OCI-LY7 (cell line): ENCODE measurements at regions not wholly inside any gene's neighbourhood (a gene's known extent, or its start where the extent isn't known, plus 50 kb on each side); places are given as distances from the start of the nearest gene placed in this dataset.

Experiments used
- BruUV-seq: library from RNA; stranded (reverse); fragments of 400-500 nt; replicated peaks from 2 replicates; lab custom pipeline; 2021; lab: Mats Ljungman, UMichigan
- CTCF ChIA-PET: fragments of 300-600 bp; sonication (Branson Sonifier 250); formaldehyde crosslinking; loops from one replicate; lab custom pipeline; 2022; ENCODE audit warnings: antibody characterized with exemption; ENCODE audit not compliant: unreplicated experiment; lab: Charles Lee
- POLR2A ChIA-PET: fragments of 300-600 bp; sonication (Branson Sonifier 250); formaldehyde crosslinking; loops from one replicate; lab custom pipeline; 2022; ENCODE audit warnings: antibody characterized with exemption; lab: Charles Lee
- DNase-seq: peaks from one replicate; pipeline ENCODE4 v3.0.0-alpha.2; 2015; ENCODE audit warnings: low spot score
- H2AFZ ChIP-seq: fragments of 200-600 bp; sonication (generic), shearing (Covaris generic); 2 replicates; pipeline ENCODE4 v1.6.1; 2014; ENCODE audit warnings: mild to moderate bottlenecking, antibody characterized with exemption, low read length, moderate library complexity
- H3K27ac ChIP-seq: fragments of 200-600 bp; sonication (generic); 2 replicates; pipeline ENCODE4 v1.5.1; 2014; ENCODE audit warnings: mixed run types, low read depth, mild to moderate bottlenecking, moderate library complexity, low read length, inconsistent platforms; ENCODE audit not compliant: poor library complexity, severe bottlenecking
- H3K36me3 ChIP-seq: fragments of 200-600 bp; sonication (generic); 2 replicates; pipeline ENCODE4 v1.6.1; 2014; ENCODE audit warnings: mild to moderate bottlenecking, antibody characterized with exemption, low read length, moderate library complexity, mixed read lengths; ENCODE audit not compliant: insufficient read depth
- H3K4me1 ChIP-seq: fragments of 200-600 bp; sonication (generic); 2 replicates; pipeline ENCODE4 v1.5.1; 2014; ENCODE audit warnings: mild to moderate bottlenecking, low read length; ENCODE audit not compliant: insufficient read depth, poor library complexity, severe bottlenecking
- H3K4me2 ChIP-seq: fragments of 200-600 bp; sonication (generic); 2 replicates; pipeline ENCODE4 v1.6.1; 2014; ENCODE audit warnings: mild to moderate bottlenecking, low read length
- H3K4me3 ChIP-seq: fragments of 200-600 bp; sonication (generic); 2 replicates; pipeline ENCODE4 v1.5.1; 2014; ENCODE audit warnings: mild to moderate bottlenecking, low read depth, low read length; ENCODE audit not compliant: poor library complexity, severe bottlenecking
- H3K79me2 ChIP-seq: fragments of 200-600 bp; sonication (generic); 2 replicates; pipeline ENCODE4 v1.6.1; 2016; ENCODE audit warnings: low read depth, mild to moderate bottlenecking, low read length, moderate library complexity, mixed read lengths; ENCODE audit not compliant: insufficient read depth
- H3K9me2 ChIP-seq: fragments of 200-600 bp; sonication (generic); 2 replicates; pipeline ENCODE4 v1.6.1; 2016; ENCODE audit warnings: mild to moderate bottlenecking, low read length, mixed read lengths; ENCODE audit not compliant: insufficient read depth
- H3K9me3 ChIP-seq: fragments of 200-600 bp; sonication (generic); 2 replicates; pipeline ENCODE4 v1.6.1; 2014; ENCODE audit warnings: mild to moderate bottlenecking, mixed run types, low read length, mixed read lengths
- H4K20me1 ChIP-seq: fragments of 200-600 bp; sonication (generic); 2 replicates; pipeline ENCODE4 v1.6.1; 2014; ENCODE audit warnings: mild to moderate bottlenecking, antibody characterized with exemption, low read length, moderate library complexity, mixed read lengths; ENCODE audit not compliant: insufficient read depth
- CTCF ChIP-seq: fragments of 200-600 bp; sonication (generic); conservative IDR thresholded peaks from 2 replicates; pipeline ENCODE4 v1.5.1; 2014; ENCODE audit warnings: mild to moderate bottlenecking, antibody characterized with exemption, low read length, moderate library complexity, mixed read lengths
- EZH2phosphoT487 ChIP-seq: fragments of 200-600 bp; sonication (generic); IDR thresholded peaks from 2 replicates; pipeline ENCODE4 v1.6.1; 2018; ENCODE audit warnings: low read depth, borderline replicate concordance, mild to moderate bottlenecking, mixed run types, antibody characterized with exemption, low read length, moderate library complexity, mixed read lengths
- intact Hi-C: fragments of 100-400 bp; cut with micrococcal nuclease; formaldehyde crosslinking; loops from one replicate; pipeline ENCODE4 v1.10.0; 2022; ENCODE audit not compliant: unreplicated experiment

DNA sequence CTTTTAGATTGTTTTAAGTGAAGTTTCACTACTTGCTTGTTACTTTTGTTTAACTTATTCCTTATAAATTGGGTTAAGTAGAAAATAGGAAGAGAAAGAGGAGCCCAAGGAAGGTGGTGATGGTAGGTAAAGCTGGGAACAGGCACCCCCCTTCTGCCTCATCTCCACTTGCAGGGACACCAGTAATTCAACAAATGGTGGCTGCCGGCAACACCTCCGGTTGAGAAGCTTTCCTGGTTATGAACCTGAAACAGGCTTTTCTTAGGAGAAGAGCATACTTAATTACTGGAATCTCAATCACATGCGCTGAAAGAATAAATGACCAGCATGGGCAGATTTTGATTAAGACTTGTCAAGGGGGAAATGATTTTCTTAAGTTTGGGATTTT, 158.9 kb upstream of the ZNF217 start:
- no TSS peak for BruUV-seq
- intact Hi-C loops, result loop anchor here (5.0 kb wide), 3 partner anchors 75 to 170 kb away; no protein-coding TSS in a partner anchor
- Histone ChIP-seq H4K20me1 (no peaks in the 10 kb centered on the region), H2AFZ (peak overlapping the region; percentile 76; the same call in 1 of the 2 replicates), H3K9me3 (no peaks in the 10 kb centered on the region), H3K4me2 (peak overlapping the region; percentile 73), H3K4me1 (peaks cover 56% of the 10 kb centered on the region), H3K36me3 (no peaks in the 10 kb centered on the region), H3K79me2 (no peaks in the 10 kb centered on the region), H3K9me2 (no peaks in the 10 kb centered on the region), H3K27ac (no peak overlapping the region), H3K4me3 (no peak overlapping the region)
- ChIA-PET POLR2A (interaction anchor here (0.6 to 4.2 kb wide), 10 partner anchors 14 to 172 kb away, joined by 3 to 11 read pairs (median 4); no protein-coding TSS in a partner anchor), CTCF (no interaction called here)
- no peak for TF ChIP-seq EZH2phosphoT487
- TF ChIP-seq CTCF, result no peak
- DNase-seq, result no peak

DNA sequence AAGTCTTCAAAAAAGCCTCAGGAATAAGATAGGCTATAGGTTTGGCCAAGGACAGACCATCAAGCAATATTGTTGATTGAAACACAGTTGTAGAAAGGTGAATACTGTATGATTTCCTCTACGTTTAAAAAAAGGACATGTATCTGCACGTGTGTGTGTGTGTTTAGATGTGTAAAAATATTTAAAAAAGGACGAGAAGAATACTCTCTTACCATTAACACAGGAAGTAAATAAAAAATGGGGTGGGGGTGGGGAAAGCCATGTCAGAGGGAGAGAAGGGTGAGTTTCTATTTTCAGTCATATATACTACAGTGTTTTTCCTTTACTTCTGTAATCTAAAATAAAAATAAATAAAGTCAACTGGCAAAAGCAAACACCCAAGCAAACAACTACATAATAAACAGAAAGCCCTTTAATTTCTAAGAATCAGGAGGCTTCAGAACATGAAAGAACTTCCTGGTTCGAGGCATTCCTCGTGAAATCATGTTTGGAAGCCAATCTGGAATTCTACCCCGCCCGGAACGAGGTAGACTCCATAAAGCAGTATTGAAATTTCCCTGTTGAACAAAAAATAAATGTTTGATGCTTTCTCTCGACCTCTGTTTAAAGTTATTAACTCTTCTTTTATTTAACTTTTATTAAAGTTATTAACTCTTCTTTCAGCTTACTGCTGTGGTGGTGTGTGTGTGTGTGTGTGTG, 158.1 kb upstream of the ZNF217 start:
- H4K20me1 ChIP-seq, result no peaks in the 10 kb centered on the region
- intact Hi-C loops, result loop anchor here (2.0 to 5.0 kb wide), 4 partner anchors 76 to 169 kb away; no protein-coding TSS in a partner anchor
- no peaks in the 10 kb centered on the region for H3K36me3 ChIP-seq
- peak overlapping the region; percentile 73 for H3K4me2 ChIP-seq
- peaks cover 56% of the 10 kb centered on the region for H3K4me1 ChIP-seq
- peak overlapping the region; percentile 73 for H3K27ac ChIP-seq
- peak overlapping the region; percentile 74; the same call in 1 of the 2 replicates for H2AFZ ChIP-seq
- H3K9me3 ChIP-seq, result no peaks in the 10 kb centered on the region
- H3K9me2 ChIP-seq, result no peaks in the 10 kb centered on the region
- no TSS peak for BruUV-seq
- DNase-seq, result no peak
- H3K4me3 ChIP-seq, result peak overlapping the region; percentile 27
- CTCF ChIA-PET, result interaction anchor here (0.8 kb wide), 1 partner anchor 15 kb away, joined by 3 read pairs; no protein-coding TSS in a partner anchor
- TF ChIP-seq EZH2phosphoT487, result no peak
- TF ChIP-seq CTCF, result no peak
- POLR2A ChIA-PET, result interaction anchor here (0.6 to 4.4 kb wide), 8 partner anchors 10 to 184 kb away, joined by 3 to 21 read pairs (median 4); no protein-coding TSS in a partner anchor
- H3K79me2 ChIP-seq, result no peaks in the 10 kb centered on the region
